22Rv1 (cell line): ENCODE measurements at regions not wholly inside any gene's neighbourhood (a gene's known extent, or its start where the extent isn't known, plus 50 kb on each side); places are given as distances from the start of the nearest gene placed in this dataset.

ENCODE experiments used
- CTCF ChIP-seq: fragments of 450-650 bp; IDR thresholded peaks from 2 replicates; pipeline ENCODE4 v1.5.1; 2017; ENCODE audit warnings: mild to moderate bottlenecking
- ZFX ChIP-seq: fragments of 450-650 bp; IDR thresholded peaks from 2 replicates; pipeline ENCODE4 v1.6.1; 2017; ENCODE audit warnings: antibody characterized with exemption, borderline replicate concordance

- TF ChIP-seq CTCF (no peak), ZFX (no peak)
These were observed 101.9 kb upstream of the THBS1 start for GRCh38 chr15:39478996-39479395.
